Endodermal cell (in vitro differentiated cells): ENCODE measurements at regions not wholly inside any gene's neighbourhood (a gene's known extent, or its start where the extent isn't known, plus 50 kb on each side); places are given as distances from the start of the nearest gene placed in this dataset.

Source experiments
- DNase-seq: peaks from one replicate; pipeline ENCODE4 v3.0.0-alpha.2; 2017
- H3K27ac ChIP-seq: 2 replicates; pipeline ENCODE4 v1.5.1; 2013; ENCODE audit warnings: mild to moderate bottlenecking, low read depth, low read length, moderate library complexity
- H3K27me3 ChIP-seq: 2 replicates; pipeline ENCODE4 v1.6.1; 2013; ENCODE audit warnings: mild to moderate bottlenecking, low read length, moderate library complexity; ENCODE audit not compliant: insufficient read depth, control insufficient read depth, poor library complexity, severe bottlenecking
- H3K36me3 ChIP-seq: 2 replicates; pipeline ENCODE4 v1.7.0; 2013; ENCODE audit warnings: mild to moderate bottlenecking, low read length, moderate library complexity; ENCODE audit not compliant: control insufficient read depth, insufficient read depth
- H3K4me1 ChIP-seq: one replicate; pipeline ENCODE4 v1.7.0; 2013; ENCODE audit warnings: low read length; ENCODE audit not compliant: control insufficient read depth, insufficient read depth
- H3K4me3 ChIP-seq: 2 replicates; pipeline ENCODE4 v1.5.1; 2013; ENCODE audit warnings: mild to moderate bottlenecking, low read length, moderate library complexity
- H3K9ac ChIP-seq: 2 replicates; pipeline ENCODE4 v1.6.1; 2013; ENCODE audit warnings: mild to moderate bottlenecking, low read length, moderate library complexity; ENCODE audit not compliant: poor library complexity, severe bottlenecking; ENCODE audit errors: extremely low read depth
- H3K9me3 ChIP-seq: 2 replicates; pipeline ENCODE4 v1.6.1; 2013; ENCODE audit warnings: mild to moderate bottlenecking, low read length, moderate library complexity; ENCODE audit not compliant: control insufficient read depth
- H3K27ac Mint-ChIP-seq: 2 replicates; pipeline ENCODE4 v1.8.0; 2020; ENCODE audit warnings: mixed read lengths
- H3K27me3 Mint-ChIP-seq: 2 replicates; pipeline ENCODE4 v1.8.0; 2021; ENCODE audit warnings: mild to moderate bottlenecking, mixed read lengths; ENCODE audit not compliant: insufficient read depth
- H3K36me3 Mint-ChIP-seq: 2 replicates; pipeline ENCODE4 v1.8.0; 2020; ENCODE audit warnings: low read depth, mixed read lengths
- H3K4me1 Mint-ChIP-seq: 2 replicates; pipeline ENCODE4 v1.8.0; 2020; ENCODE audit warnings: mixed read lengths
- H3K4me3 Mint-ChIP-seq: 2 replicates; pipeline ENCODE4 v1.8.0; 2020; ENCODE audit warnings: mild to moderate bottlenecking, moderate library complexity, mixed read lengths
- H3K9me3 Mint-ChIP-seq: 2 replicates; pipeline ENCODE4 v1.8.0; 2020; ENCODE audit warnings: mild to moderate bottlenecking, mixed read lengths
- WGBS, 2 experiments: methylation state at CpG; one replicate each; pipeline versions ENCODE4 v1.1.5 to v1.1.7; 2013; ENCODE audit warnings: missing lambda C conversion rate in 2 of 2, mixed read lengths in 1 of 2; ENCODE audit not compliant: insufficient coverage in 1 of 2, insufficient read length in 1 of 2; 5-methylcytosine and 5-hydroxymethylcytosine counted together
- TF ChIP-seq, protein P1 (sequence below): fragments of 200-600 bp; sonication (generic); conservative IDR thresholded peaks from 2 replicates; pipeline ENCODE4 v1.5.0; 2021; ENCODE audit warnings: antibody characterized with exemption, mild to moderate bottlenecking

DNA sequence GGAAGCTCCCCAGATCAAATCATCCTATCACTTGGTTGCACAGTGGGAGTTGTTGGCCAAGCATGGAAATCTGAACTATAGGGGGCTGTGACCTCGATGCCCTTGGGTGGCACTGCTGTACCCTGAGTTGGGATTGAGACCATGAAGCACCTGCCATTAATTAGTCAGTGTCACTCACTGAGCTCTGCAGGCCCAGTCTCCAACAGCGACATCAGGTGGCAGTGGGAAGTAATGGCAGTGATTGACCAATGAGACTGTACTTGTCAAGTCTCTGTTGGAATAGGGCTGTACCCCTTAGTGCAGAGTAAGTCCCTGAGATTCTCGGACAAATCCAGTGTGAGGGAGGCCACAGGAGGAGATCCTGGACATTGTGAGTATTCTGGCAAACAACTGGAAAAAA lies 118.0 kb upstream of the RPL38 start:
- DNase-seq = peak; percentile 86
- peaks cover 9% of the 10 kb centered on the region for H3K9me3 Mint-ChIP-seq
- H3K36me3 Mint-ChIP-seq = no peaks in the 10 kb centered on the region
- Histone ChIP-seq H3K9me3 (peaks cover 8% of the 10 kb centered on the region), H3K4me1 (peaks cover 7% of the 10 kb centered on the region), H3K4me3 (no peak overlapping the region), H3K9ac (no peak overlapping the region), H3K27ac (no peak overlapping the region), H3K36me3 (no peaks in the 10 kb centered on the region), H3K27me3 (no peaks in the 10 kb centered on the region)
- H3K27me3 Mint-ChIP-seq = no peaks in the 10 kb centered on the region
- 70 to 75% methylated on average over 3 of the region's 3 CpGs for WGBS, 2 experiments
- no peak overlapping the region for H3K4me3 Mint-ChIP-seq
- H3K27ac Mint-ChIP-seq = no peak overlapping the region
- TF ChIP-seq, protein P1, sequence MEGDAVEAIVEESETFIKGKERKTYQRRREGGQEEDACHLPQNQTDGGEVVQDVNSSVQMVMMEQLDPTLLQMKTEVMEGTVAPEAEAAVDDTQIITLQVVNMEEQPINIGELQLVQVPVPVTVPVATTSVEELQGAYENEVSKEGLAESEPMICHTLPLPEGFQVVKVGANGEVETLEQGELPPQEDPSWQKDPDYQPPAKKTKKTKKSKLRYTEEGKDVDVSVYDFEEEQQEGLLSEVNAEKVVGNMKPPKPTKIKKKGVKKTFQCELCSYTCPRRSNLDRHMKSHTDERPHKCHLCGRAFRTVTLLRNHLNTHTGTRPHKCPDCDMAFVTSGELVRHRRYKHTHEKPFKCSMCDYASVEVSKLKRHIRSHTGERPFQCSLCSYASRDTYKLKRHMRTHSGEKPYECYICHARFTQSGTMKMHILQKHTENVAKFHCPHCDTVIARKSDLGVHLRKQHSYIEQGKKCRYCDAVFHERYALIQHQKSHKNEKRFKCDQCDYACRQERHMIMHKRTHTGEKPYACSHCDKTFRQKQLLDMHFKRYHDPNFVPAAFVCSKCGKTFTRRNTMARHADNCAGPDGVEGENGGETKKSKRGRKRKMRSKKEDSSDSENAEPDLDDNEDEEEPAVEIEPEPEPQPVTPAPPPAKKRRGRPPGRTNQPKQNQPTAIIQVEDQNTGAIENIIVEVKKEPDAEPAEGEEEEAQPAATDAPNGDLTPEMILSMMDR = peak; percentile 79
- H3K4me1 Mint-ChIP-seq = peaks cover 11% of the 10 kb centered on the region

DNA sequence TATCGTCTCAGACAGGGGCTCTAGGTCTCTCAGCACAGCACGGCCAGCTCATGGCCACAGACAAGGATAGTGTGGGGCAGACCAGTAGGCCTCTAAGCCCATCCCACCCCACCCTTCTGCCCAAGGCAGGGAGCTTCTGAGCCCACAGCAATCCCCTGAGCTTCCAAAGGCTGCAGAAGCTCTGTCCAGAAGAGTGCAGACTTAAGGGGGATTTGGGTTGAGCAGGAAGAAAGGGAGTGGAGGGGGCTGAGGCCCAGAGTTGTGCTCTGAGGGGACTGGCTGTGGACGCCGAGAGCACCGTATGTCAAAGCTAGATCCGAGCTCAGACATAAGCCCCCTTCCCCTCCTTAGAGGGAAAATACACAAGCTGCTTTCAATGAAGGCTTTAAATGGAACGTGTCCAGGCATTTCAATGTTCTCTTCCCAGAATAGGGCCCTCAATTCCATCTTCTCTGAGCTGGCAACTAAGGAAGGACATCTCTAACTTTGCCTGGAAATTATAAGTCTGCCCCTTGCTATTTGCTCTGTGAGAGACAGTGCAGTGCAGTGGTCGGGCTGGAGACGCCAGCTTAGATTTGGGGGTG lies 116.4 kb upstream of the RPL38 start:
- H3K27me3 Mint-ChIP-seq = no peaks in the 10 kb centered on the region
- WGBS, 2 experiments = 80 to 84% methylated on average over 7 to 9 of the region's 9 CpGs
- peaks cover 24% of the 10 kb centered on the region for H3K9me3 ChIP-seq
- H3K36me3 ChIP-seq = no peaks in the 10 kb centered on the region
- H3K9ac ChIP-seq = no peak overlapping the region
- TF ChIP-seq, protein P1 = no peak
- H3K4me3 ChIP-seq = no peak overlapping the region
- no peak overlapping the region for H3K27ac Mint-ChIP-seq
- no peak overlapping the region for H3K27ac ChIP-seq
- H3K4me1 Mint-ChIP-seq = peaks cover 11% of the 10 kb centered on the region
- H3K9me3 Mint-ChIP-seq = peaks cover 22% of the 10 kb centered on the region
- H3K36me3 Mint-ChIP-seq = peaks cover 2% of the 10 kb centered on the region
- no peak for DNase-seq
- no peaks in the 10 kb centered on the region for H3K27me3 ChIP-seq
- H3K4me3 Mint-ChIP-seq = no peak overlapping the region
- H3K4me1 ChIP-seq = no peaks in the 10 kb centered on the region

DNA sequence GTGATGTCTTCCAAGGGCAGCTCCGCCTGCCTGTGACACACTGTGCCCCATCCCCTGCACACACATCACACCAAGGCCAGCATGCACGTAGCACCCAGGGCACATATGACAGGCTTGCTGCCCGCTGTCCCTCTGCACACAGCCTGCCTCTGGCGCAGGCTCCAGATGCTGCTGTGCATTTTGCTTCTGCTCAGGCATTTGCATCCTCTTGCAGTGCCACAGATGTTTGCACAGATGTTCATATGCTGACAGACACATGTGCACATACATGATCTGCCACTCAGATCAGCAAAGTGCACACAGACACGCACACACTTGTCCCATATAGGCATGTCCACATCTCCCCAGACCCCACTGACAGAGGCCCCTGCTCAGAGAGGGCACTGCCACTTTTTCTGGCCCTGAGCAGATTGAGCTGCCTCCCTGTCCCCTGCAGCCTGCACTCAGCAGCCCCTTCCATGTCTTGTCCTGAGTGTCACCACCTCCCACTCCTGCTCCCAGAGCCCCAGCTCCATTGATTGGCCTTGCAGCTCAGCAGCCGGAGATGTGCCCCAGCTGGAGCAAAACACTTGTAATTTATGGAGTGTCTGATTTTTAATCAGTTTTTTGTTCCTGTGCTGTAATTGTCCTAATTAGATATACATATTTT lies 115.1 kb upstream of the RPL38 start:
- 92 to 100% methylated on average over 3 to 6 of the region's 6 CpGs for WGBS, 2 experiments
- Mint-ChIP-seq H3K4me3 (no peak overlapping the region), H3K36me3 (peaks cover 2% of the 10 kb centered on the region), H3K9me3 (peaks cover 33% of the 10 kb centered on the region), H3K4me1 (peaks cover 4% of the 10 kb centered on the region), H3K27me3 (peaks cover 2% of the 10 kb centered on the region), H3K27ac (no peak overlapping the region)
- TF ChIP-seq, protein P1 = no peak
- peaks cover 33% of the 10 kb centered on the region for H3K9me3 ChIP-seq
- no peaks in the 10 kb centered on the region for H3K27me3 ChIP-seq
- peak; percentile 41 for DNase-seq
- no peak overlapping the region for H3K27ac ChIP-seq
- H3K36me3 ChIP-seq = no peaks in the 10 kb centered on the region
- no peaks in the 10 kb centered on the region for H3K4me1 ChIP-seq
- H3K9ac ChIP-seq = no peak overlapping the region
- no peak overlapping the region for H3K4me3 ChIP-seq
